GM19438 (cell line): ENCODE measurements at regions not wholly inside any gene's neighbourhood (a gene's known extent, or its start where the extent isn't known, plus 50 kb on each side); places are given as distances from the start of the nearest gene placed in this dataset.

Source experiments
- ATAC-seq: cut with Tn5 transposase; IDR thresholded peaks from one replicate; pipeline ENCODE4 v1.9.1; 2021; ENCODE audit warnings: low read depth; ENCODE audit not compliant: unreplicated experiment

- ATAC-seq, result no peak
Observed at GRCh38 chr17:65374966-65375365, 186.5 kb downstream of the AXIN2 start.

GRCh38 chr17:65371702-65372101 lies 189.7 kb downstream of the AXIN2 start:
- no peak for ATAC-seq

GRCh38 chr17:65370669-65371131 lies 190.7 kb downstream of the AXIN2 start:
- no peak for ATAC-seq

- ATAC-seq, result no peak
Observed at GRCh38 chr17:65368341-65368740, 193.1 kb downstream of the AXIN2 start.

- ATAC-seq, result no peak
Observed at GRCh38 chr17:65366102-65366844, 195.2 kb downstream of the AXIN2 start.

GRCh38 chr17:65365169-65365568 lies 196.3 kb downstream of the AXIN2 start:
- no peak for ATAC-seq

GRCh38 chr17:65364438-65364837 lies 197.0 kb downstream of the AXIN2 start:
- ATAC-seq, result no peak

- no peak for ATAC-seq
Observed at GRCh38 chr17:65362826-65363225, 198.6 kb downstream of the AXIN2 start.

GRCh38 chr17:65360961-65361552 lies 200.4 kb downstream of the AXIN2 start:
- ATAC-seq, result no peak

- no peak for ATAC-seq
Observed at GRCh38 chr17:65359016-65359415, 202.4 kb downstream of the AXIN2 start.

- no peak for ATAC-seq
Observed at GRCh38 chr17:65356536-65356935, 204.9 kb downstream of the AXIN2 start.

- no peak for ATAC-seq
Observed at GRCh38 chr17:65355246-65355645, 206.2 kb downstream of the AXIN2 start.

GRCh38 chr17:65349916-65350315 lies 211.5 kb downstream of the AXIN2 start:
- ATAC-seq, result no peak

GRCh38 chr17:65346166-65346565 lies 209.0 kb downstream of the RGS9 start:
- no peak for ATAC-seq

GRCh38 chr17:65345261-65346005 lies 208.3 kb downstream of the RGS9 start:
- no peak for ATAC-seq

GRCh38 chr17:65340401-65340800 lies 203.2 kb downstream of the RGS9 start:
- ATAC-seq, result no peak

- ATAC-seq, result no peak
Observed at GRCh38 chr17:65334406-65334805, 197.2 kb downstream of the RGS9 start.

- ATAC-seq, result no peak
Observed at GRCh38 chr17:65332779-65333178, 195.6 kb downstream of the RGS9 start.

- ATAC-seq, result no peak
Observed at GRCh38 chr17:65332375-65332774, 195.2 kb downstream of the RGS9 start.

- no peak for ATAC-seq
Observed at GRCh38 chr17:65328567-65328966, 191.4 kb downstream of the RGS9 start.

GRCh38 chr17:65324611-65325342 lies 187.6 kb downstream of the RGS9 start:
- no peak for ATAC-seq
